WTC11 (cell line): ENCODE measurements at regions not wholly inside any gene's neighbourhood (a gene's known extent, or its start where the extent isn't known, plus 50 kb on each side); places are given as distances from the start of the nearest gene placed in this dataset.
A peak's percentile ranks its signal among the peaks of the same experiment; 100 is the strongest.

ENCODE experiments used
- ATAC-seq: fragments of 200-7000 bp; cut with Tn5 transposase; 2 replicates; pipeline ENCODE4 v1.10.0; 2021; ENCODE audit warnings: mild to moderate bottlenecking, moderate library complexity
- CTCF ChIA-PET: fragments of 300-600 bp; sonication (Branson Sonifier 250); formaldehyde crosslinking; loops from one replicate; lab custom pipeline; 2021; ENCODE audit warnings: antibody characterized with exemption; lab: Charles Lee
- POLR2A ChIA-PET: fragments of 350-600 bp; sonication (Branson Sonifier 250); formaldehyde crosslinking; loops from one replicate; lab custom pipeline; 2021; ENCODE audit warnings: antibody characterized with exemption; lab: Charles Lee
- DNase-seq: peaks from one replicate; pipeline ENCODE4 v3.0.0; 2021; ENCODE audit warnings: low spot score
- H3K27ac Mint-ChIP-seq: 2 replicates; pipeline ENCODE4 v1.8.0; 2021; ENCODE audit warnings: mixed read lengths
- H3K27me3 Mint-ChIP-seq: 2 replicates; pipeline ENCODE4 v1.8.0; 2021; ENCODE audit warnings: low read depth, mild to moderate bottlenecking, moderate library complexity, mixed read lengths
- H3K36me3 Mint-ChIP-seq: 2 replicates; pipeline ENCODE4 v1.8.0; 2021; ENCODE audit warnings: mixed read lengths
- H3K4me1 Mint-ChIP-seq: 2 replicates; pipeline ENCODE4 v1.8.0; 2022; ENCODE audit warnings: mixed read lengths
- H3K4me3 Mint-ChIP-seq: 2 replicates; pipeline ENCODE4 v1.8.0; 2021; ENCODE audit warnings: mild to moderate bottlenecking, moderate library complexity, mixed read lengths
- H3K9me3 Mint-ChIP-seq: 2 replicates; pipeline ENCODE4 v1.8.0; 2021; ENCODE audit warnings: mixed read lengths
- EMX1 ChIP-seq: fragments of 250-450 bp; sonication (Bioruptor Pico); IDR thresholded peaks from 2 replicates; pipeline ENCODE4 v1.8.0; 2021; ENCODE audit warnings: mild to moderate bottlenecking
- GRHL2 ChIP-seq: fragments of 250-450 bp; sonication (Bioruptor Pico); IDR thresholded peaks from 2 replicates; pipeline ENCODE4 v1.8.0; 2022; ENCODE audit warnings: mild to moderate bottlenecking, moderate library complexity; ENCODE audit not compliant: insufficient replicate concordance, severe bottlenecking
- JAZF1 ChIP-seq: fragments of 250-450 bp; sonication (Bioruptor Pico); IDR thresholded peaks from 2 replicates; pipeline ENCODE4 v1.9.0; 2021; ENCODE audit warnings: moderate library complexity, mild to moderate bottlenecking, inconsistent platforms
- NR1H2 ChIP-seq: sonication (generic); formaldehyde crosslinking; IDR thresholded peaks from 2 replicates; pipeline ENCODE4 v1.9.0; 2021; ENCODE audit warnings: mild to moderate bottlenecking, moderate library complexity, missing genetic modification reagents
- ZNF423 ChIP-seq: fragments of 250-450 bp; sonication (Bioruptor Pico); IDR thresholded peaks from 2 replicates; pipeline ENCODE4 v2.1.2; 2022; ENCODE audit warnings: mild to moderate bottlenecking, moderate library complexity
- TF ChIP-seq, protein P1 (sequence below): fragments of 250-450 bp; sonication (Bioruptor Pico); IDR thresholded peaks from 2 replicates; pipeline ENCODE4 v2.1.2; 2022; ENCODE audit warnings: mild to moderate bottlenecking, moderate library complexity
- TF ChIP-seq, protein P2 (sequence below): sonication (generic); formaldehyde crosslinking; IDR thresholded peaks from 2 replicates; pipeline ENCODE4 v1.8.1; 2022; ENCODE audit warnings: mild to moderate bottlenecking, moderate library complexity, missing genetic modification reagents
- TF ChIP-seq, protein P3 (sequence below): fragments of 250-450 bp; sonication (Bioruptor Pico); IDR thresholded peaks from 2 replicates; pipeline ENCODE4 v1.9.0; 2021; ENCODE audit warnings: mild to moderate bottlenecking, borderline replicate concordance
- TF ChIP-seq, protein P4 (sequence below): sonication (generic); formaldehyde crosslinking; IDR thresholded peaks from 2 replicates; pipeline ENCODE4 v1.8.0; 2023; ENCODE audit warnings: missing genetic modification reagents, mild to moderate bottlenecking, borderline replicate concordance
- TF ChIP-seq, protein P5 (sequence below): sonication (generic); formaldehyde crosslinking; IDR thresholded peaks from 2 replicates; pipeline ENCODE4 v1.8.0; 2023; ENCODE audit warnings: mild to moderate bottlenecking, missing genetic modification reagents
- TF ChIP-seq, protein P6 (sequence below): sonication (generic); formaldehyde crosslinking; IDR thresholded peaks from 2 replicates; pipeline ENCODE4 v1.8.1; 2022; ENCODE audit warnings: low read depth, missing genetic modification reagents, borderline replicate concordance
- TF ChIP-seq, protein P7 (sequence below): sonication (generic); formaldehyde crosslinking; IDR thresholded peaks from 2 replicates; pipeline ENCODE4 v1.8.1; 2022; ENCODE audit warnings: missing genetic modification reagents, borderline replicate concordance

DNA sequence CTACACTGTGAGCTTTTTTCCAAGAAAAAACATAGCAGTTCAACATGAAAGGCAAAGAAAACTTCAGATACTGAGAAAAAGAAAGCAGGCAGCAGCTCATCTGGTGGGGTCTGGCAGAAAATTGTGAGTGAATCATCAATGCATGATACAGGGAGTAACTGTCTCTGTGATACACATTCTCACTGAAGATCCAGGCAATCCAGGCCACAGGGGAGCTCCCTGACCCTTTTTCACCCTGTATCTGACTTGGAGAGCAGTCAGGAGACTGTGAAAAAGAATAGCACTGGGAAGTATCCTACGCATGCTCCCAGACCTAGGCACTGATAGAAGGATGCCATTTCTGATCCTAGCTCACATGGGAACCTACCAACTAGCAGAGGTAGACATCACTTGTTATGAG lies 269.8 kb downstream of the MBNL1 start:
- POLR2A ChIA-PET: no interaction called here
- Mint-ChIP-seq H3K4me3 (no peak overlapping the region), H3K27ac (no peak overlapping the region), H3K27me3 (no peaks in the 10 kb centered on the region)
- no peak for ATAC-seq
- CTCF ChIA-PET: interaction anchor here (0.6 to 1.4 kb wide), 3 partner anchors 14 to 37 kb away, joined by 3 to 6 read pairs (median 3); no protein-coding TSS in a partner anchor
- TF ChIP-seq, protein P1, sequence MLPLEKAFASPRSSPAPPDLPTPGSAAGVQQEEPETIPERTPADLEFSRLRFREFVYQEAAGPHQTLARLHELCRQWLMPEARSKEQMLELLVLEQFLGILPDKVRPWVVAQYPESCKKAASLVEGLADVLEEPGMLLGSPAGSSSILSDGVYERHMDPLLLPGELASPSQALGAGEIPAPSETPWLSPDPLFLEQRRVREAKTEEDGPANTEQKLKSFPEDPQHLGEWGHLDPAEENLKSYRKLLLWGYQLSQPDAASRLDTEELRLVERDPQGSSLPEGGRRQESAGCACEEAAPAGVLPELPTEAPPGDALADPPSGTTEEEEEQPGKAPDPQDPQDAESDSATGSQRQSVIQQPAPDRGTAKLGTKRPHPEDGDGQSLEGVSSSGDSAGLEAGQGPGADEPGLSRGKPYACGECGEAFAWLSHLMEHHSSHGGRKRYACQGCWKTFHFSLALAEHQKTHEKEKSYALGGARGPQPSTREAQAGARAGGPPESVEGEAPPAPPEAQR (CRISPR knock-in tag): no peak
- TF ChIP-seq JAZF1 (CRISPR knock-in tag) (no peak), GRHL2 (CRISPR knock-in tag) (no peak), NR1H2 (CRISPR knock-in tag) (no peak), EMX1 (no peak)
- TF ChIP-seq, protein P2, sequence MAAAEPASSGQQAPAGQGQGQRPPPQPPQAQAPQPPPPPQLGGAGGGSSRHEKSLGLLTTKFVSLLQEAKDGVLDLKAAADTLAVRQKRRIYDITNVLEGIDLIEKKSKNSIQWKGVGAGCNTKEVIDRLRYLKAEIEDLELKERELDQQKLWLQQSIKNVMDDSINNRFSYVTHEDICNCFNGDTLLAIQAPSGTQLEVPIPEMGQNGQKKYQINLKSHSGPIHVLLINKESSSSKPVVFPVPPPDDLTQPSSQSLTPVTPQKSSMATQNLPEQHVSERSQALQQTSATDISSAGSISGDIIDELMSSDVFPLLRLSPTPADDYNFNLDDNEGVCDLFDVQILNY (CRISPR knock-in tag): no peak
- TF ChIP-seq, protein P3, sequence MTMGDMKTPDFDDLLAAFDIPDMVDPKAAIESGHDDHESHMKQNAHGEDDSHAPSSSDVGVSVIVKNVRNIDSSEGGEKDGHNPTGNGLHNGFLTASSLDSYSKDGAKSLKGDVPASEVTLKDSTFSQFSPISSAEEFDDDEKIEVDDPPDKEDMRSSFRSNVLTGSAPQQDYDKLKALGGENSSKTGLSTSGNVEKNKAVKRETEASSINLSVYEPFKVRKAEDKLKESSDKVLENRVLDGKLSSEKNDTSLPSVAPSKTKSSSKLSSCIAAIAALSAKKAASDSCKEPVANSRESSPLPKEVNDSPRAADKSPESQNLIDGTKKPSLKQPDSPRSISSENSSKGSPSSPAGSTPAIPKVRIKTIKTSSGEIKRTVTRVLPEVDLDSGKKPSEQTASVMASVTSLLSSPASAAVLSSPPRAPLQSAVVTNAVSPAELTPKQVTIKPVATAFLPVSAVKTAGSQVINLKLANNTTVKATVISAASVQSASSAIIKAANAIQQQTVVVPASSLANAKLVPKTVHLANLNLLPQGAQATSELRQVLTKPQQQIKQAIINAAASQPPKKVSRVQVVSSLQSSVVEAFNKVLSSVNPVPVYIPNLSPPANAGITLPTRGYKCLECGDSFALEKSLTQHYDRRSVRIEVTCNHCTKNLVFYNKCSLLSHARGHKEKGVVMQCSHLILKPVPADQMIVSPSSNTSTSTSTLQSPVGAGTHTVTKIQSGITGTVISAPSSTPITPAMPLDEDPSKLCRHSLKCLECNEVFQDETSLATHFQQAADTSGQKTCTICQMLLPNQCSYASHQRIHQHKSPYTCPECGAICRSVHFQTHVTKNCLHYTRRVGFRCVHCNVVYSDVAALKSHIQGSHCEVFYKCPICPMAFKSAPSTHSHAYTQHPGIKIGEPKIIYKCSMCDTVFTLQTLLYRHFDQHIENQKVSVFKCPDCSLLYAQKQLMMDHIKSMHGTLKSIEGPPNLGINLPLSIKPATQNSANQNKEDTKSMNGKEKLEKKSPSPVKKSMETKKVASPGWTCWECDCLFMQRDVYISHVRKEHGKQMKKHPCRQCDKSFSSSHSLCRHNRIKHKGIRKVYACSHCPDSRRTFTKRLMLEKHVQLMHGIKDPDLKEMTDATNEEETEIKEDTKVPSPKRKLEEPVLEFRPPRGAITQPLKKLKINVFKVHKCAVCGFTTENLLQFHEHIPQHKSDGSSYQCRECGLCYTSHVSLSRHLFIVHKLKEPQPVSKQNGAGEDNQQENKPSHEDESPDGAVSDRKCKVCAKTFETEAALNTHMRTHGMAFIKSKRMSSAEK (CRISPR knock-in tag): no peak
- TF ChIP-seq, protein P4, sequence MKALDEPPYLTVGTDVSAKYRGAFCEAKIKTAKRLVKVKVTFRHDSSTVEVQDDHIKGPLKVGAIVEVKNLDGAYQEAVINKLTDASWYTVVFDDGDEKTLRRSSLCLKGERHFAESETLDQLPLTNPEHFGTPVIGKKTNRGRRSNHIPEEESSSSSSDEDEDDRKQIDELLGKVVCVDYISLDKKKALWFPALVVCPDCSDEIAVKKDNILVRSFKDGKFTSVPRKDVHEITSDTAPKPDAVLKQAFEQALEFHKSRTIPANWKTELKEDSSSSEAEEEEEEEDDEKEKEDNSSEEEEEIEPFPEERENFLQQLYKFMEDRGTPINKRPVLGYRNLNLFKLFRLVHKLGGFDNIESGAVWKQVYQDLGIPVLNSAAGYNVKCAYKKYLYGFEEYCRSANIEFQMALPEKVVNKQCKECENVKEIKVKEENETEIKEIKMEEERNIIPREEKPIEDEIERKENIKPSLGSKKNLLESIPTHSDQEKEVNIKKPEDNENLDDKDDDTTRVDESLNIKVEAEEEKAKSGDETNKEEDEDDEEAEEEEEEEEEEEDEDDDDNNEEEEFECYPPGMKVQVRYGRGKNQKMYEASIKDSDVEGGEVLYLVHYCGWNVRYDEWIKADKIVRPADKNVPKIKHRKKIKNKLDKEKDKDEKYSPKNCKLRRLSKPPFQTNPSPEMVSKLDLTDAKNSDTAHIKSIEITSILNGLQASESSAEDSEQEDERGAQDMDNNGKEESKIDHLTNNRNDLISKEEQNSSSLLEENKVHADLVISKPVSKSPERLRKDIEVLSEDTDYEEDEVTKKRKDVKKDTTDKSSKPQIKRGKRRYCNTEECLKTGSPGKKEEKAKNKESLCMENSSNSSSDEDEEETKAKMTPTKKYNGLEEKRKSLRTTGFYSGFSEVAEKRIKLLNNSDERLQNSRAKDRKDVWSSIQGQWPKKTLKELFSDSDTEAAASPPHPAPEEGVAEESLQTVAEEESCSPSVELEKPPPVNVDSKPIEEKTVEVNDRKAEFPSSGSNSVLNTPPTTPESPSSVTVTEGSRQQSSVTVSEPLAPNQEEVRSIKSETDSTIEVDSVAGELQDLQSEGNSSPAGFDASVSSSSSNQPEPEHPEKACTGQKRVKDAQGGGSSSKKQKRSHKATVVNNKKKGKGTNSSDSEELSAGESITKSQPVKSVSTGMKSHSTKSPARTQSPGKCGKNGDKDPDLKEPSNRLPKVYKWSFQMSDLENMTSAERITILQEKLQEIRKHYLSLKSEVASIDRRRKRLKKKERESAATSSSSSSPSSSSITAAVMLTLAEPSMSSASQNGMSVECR (CRISPR knock-in tag): no peak
- TF ChIP-seq, protein P5, sequence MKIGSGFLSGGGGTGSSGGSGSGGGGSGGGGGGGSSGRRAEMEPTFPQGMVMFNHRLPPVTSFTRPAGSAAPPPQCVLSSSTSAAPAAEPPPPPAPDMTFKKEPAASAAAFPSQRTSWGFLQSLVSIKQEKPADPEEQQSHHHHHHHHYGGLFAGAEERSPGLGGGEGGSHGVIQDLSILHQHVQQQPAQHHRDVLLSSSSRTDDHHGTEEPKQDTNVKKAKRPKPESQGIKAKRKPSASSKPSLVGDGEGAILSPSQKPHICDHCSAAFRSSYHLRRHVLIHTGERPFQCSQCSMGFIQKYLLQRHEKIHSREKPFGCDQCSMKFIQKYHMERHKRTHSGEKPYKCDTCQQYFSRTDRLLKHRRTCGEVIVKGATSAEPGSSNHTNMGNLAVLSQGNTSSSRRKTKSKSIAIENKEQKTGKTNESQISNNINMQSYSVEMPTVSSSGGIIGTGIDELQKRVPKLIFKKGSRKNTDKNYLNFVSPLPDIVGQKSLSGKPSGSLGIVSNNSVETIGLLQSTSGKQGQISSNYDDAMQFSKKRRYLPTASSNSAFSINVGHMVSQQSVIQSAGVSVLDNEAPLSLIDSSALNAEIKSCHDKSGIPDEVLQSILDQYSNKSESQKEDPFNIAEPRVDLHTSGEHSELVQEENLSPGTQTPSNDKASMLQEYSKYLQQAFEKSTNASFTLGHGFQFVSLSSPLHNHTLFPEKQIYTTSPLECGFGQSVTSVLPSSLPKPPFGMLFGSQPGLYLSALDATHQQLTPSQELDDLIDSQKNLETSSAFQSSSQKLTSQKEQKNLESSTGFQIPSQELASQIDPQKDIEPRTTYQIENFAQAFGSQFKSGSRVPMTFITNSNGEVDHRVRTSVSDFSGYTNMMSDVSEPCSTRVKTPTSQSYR (CRISPR knock-in tag): no peak
- TF ChIP-seq, all 79 proteins: peak for 0
- no peak for DNase-seq
- no peaks in the 10 kb centered on the region for H3K4me1 Mint-ChIP-seq
- peaks cover 23% of the 10 kb centered on the region for H3K9me3 Mint-ChIP-seq
- H3K36me3 Mint-ChIP-seq: no peaks in the 10 kb centered on the region

DNA sequence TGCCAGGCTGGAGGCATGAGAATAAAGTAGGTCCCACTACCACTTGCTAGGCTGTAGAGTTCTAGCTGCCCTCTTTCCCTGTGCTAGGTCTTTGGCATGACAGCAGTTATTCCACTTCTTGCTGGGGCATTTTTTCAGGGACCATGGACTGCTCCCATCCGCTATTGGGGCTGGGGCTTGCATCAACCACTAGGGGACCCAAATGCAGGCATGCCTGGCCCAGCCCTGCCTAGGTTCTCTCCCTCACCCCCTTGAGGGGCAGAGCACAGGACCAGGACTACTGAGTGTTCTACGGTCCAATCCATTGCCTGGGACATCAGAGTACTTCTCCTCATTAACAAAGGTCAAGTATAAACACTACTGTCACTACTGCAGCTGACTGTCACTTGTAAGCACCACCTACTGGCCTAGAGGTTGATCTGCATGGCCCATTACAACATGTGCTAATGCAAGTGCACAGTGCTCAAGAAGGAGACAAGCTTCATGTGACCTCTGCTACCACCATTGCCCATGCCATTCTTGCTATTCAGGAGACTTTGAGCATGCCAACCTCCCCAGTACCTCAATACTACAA lies 270.5 kb downstream of the MBNL1 start:
- Mint-ChIP-seq H3K4me1 (no peaks in the 10 kb centered on the region), H3K36me3 (no peaks in the 10 kb centered on the region), H3K27ac (no peak overlapping the region), H3K4me3 (no peak overlapping the region), H3K27me3 (no peaks in the 10 kb centered on the region), H3K9me3 (peaks cover 23% of the 10 kb centered on the region)
- DNase-seq (peak; percentile 12), ATAC-seq (peak; percentile 95)
- ChIA-PET CTCF (interaction anchor here (0.6 to 1.4 kb wide), 4 partner anchors 13 to 86 kb away, joined by 3 to 4 read pairs (median 3); no protein-coding TSS in a partner anchor), POLR2A (no interaction called here)
- TF ChIP-seq, protein P6, sequence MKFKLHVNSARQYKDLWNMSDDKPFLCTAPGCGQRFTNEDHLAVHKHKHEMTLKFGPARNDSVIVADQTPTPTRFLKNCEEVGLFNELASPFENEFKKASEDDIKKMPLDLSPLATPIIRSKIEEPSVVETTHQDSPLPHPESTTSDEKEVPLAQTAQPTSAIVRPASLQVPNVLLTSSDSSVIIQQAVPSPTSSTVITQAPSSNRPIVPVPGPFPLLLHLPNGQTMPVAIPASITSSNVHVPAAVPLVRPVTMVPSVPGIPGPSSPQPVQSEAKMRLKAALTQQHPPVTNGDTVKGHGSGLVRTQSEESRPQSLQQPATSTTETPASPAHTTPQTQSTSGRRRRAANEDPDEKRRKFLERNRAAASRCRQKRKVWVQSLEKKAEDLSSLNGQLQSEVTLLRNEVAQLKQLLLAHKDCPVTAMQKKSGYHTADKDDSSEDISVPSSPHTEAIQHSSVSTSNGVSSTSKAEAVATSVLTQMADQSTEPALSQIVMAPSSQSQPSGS (CRISPR knock-in tag): no peak
- TF ChIP-seq, protein P7, sequence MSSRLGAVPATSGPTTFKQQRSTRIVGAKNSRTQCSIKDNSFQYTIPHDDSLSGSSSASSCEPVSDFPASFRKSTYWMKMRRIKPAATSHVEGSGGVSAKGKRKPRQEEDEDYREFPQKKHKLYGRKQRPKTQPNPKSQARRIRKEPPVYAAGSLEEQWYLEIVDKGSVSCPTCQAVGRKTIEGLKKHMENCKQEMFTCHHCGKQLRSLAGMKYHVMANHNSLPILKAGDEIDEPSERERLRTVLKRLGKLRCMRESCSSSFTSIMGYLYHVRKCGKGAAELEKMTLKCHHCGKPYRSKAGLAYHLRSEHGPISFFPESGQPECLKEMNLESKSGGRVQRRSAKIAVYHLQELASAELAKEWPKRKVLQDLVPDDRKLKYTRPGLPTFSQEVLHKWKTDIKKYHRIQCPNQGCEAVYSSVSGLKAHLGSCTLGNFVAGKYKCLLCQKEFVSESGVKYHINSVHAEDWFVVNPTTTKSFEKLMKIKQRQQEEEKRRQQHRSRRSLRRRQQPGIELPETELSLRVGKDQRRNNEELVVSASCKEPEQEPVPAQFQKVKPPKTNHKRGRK (CRISPR knock-in tag): no peak
- TF ChIP-seq, protein P1 (CRISPR knock-in tag): no peak
- no peak for TF ChIP-seq ZNF423 (CRISPR knock-in tag)
